HuH-7 (cell line): ENCODE measurements at regions not wholly inside any gene's neighbourhood (a gene's known extent, or its start where the extent isn't known, plus 50 kb on each side); places are given as distances from the start of the nearest gene placed in this dataset.

Source experiments
- DNase-seq: peaks from one replicate; pipeline ENCODE4 v3.0.0; 2011; ENCODE audit warnings: low spot score

GRCh38 chr2:176388861-176389260 is 119.6 kb downstream of the MTX2 start:
- no peak for DNase-seq

- DNase-seq: no peak
Observed at GRCh38 chr2:176390276-176391147, 121.3 kb downstream of the MTX2 start.

GRCh38 chr2:176391148-176391419 is 121.8 kb downstream of the MTX2 start:
- DNase-seq: no peak

- DNase-seq: no peak
Observed at GRCh38 chr2:176392249-176392648, 123.0 kb downstream of the MTX2 start.

- DNase-seq: no peak
Observed at GRCh38 chr2:176392744-176393414, 123.6 kb downstream of the MTX2 start.

- no peak for DNase-seq
Observed at GRCh38 chr2:176395273-176395854, 126.1 kb downstream of the MTX2 start.

- DNase-seq: no peak
Observed at GRCh38 chr2:176398243-176399073, 129.2 kb downstream of the MTX2 start.

- no peak for DNase-seq
Observed at GRCh38 chr2:176399074-176399598, 129.9 kb downstream of the MTX2 start.

GRCh38 chr2:176405477-176405876 is 136.2 kb downstream of the MTX2 start:
- no peak for DNase-seq

- no peak for DNase-seq
Observed at GRCh38 chr2:176407706-176408105, 138.5 kb downstream of the MTX2 start.

- no peak for DNase-seq
Observed at GRCh38 chr2:176409671-176410070, 140.4 kb downstream of the MTX2 start.

GRCh38 chr2:176412136-176412535 is 142.9 kb downstream of the MTX2 start:
- DNase-seq: no peak

- DNase-seq: no peak
Observed at GRCh38 chr2:176413786-176414185, 144.5 kb downstream of the MTX2 start.

GRCh38 chr2:176414641-176415040 is 145.4 kb downstream of the MTX2 start:
- no peak for DNase-seq

GRCh38 chr2:176415174-176415895 is 146.1 kb downstream of the MTX2 start:
- no peak for DNase-seq

- no peak for DNase-seq
Observed at GRCh38 chr2:176415937-176416499, 146.8 kb downstream of the MTX2 start.

- DNase-seq: no peak
Observed at GRCh38 chr2:176418768-176419167, 149.5 kb downstream of the MTX2 start.

- no peak for DNase-seq
Observed at GRCh38 chr2:176419591-176420071, 150.4 kb downstream of the MTX2 start.

- no peak for DNase-seq
Observed at GRCh38 chr2:176421297-176422050, 152.2 kb downstream of the MTX2 start.

- no peak for DNase-seq
Observed at GRCh38 chr2:176423819-176424218, 154.6 kb downstream of the MTX2 start.
